Thyroid gland (tissue), 4 donors: ENCODE measurements at regions not wholly inside any gene's neighbourhood (a gene's known extent, or its start where the extent isn't known, plus 50 kb on each side); places are given as distances from the start of the nearest gene placed in this dataset.

Experiments
- POLR2A ChIP-seq, 2 donors: fragments of 450-650 bp; IDR thresholded peaks; one replicate each; pipeline ENCODE4 v1.6.1; 2017; ENCODE audit warnings: antibody characterized with exemption in 2 of 2, mild to moderate bottlenecking in 2 of 2, moderate library complexity in 1 of 2
- TF ChIP-seq, protein P1 (sequence below), 6 experiments: fragments of 200-600 bp in 3 of 6; fragments of 450-650 bp in 3 of 6; sonication (generic) in 3 of 6; IDR thresholded peaks; one replicate each; pipeline ENCODE4 v1.5.1; 2016 to 2019; ENCODE audit warnings: antibody characterized with exemption in 6 of 6, mild to moderate bottlenecking in 2 of 6, inconsistent platforms in 1 of 6, moderate library complexity in 1 of 6

DNA sequence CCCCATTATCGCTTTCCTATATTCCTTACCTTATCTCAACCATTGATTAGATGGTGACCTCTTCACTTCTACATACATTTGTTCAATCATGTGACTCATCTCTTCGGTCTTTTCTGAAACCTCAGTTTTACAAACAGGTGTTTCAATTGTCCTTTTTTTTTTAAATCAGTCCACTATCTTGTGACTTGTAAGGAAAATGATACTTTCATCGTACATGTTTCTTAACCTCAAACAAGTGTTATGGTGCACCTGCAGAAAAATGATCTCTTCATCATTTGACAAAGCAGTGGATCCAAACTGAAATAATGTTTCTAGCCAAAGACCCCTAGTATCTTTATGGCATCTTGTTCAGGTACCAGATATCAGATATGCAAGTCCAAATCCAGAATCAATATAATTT lies 1157.2 kb downstream of the MRPL39 start:
- TF ChIP-seq, protein P1, sequence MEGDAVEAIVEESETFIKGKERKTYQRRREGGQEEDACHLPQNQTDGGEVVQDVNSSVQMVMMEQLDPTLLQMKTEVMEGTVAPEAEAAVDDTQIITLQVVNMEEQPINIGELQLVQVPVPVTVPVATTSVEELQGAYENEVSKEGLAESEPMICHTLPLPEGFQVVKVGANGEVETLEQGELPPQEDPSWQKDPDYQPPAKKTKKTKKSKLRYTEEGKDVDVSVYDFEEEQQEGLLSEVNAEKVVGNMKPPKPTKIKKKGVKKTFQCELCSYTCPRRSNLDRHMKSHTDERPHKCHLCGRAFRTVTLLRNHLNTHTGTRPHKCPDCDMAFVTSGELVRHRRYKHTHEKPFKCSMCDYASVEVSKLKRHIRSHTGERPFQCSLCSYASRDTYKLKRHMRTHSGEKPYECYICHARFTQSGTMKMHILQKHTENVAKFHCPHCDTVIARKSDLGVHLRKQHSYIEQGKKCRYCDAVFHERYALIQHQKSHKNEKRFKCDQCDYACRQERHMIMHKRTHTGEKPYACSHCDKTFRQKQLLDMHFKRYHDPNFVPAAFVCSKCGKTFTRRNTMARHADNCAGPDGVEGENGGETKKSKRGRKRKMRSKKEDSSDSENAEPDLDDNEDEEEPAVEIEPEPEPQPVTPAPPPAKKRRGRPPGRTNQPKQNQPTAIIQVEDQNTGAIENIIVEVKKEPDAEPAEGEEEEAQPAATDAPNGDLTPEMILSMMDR (IDR thresholded peaks at IDR 0.05), result no peak
- no peak for TF ChIP-seq POLR2A (IDR thresholded peaks at IDR 0.05)
